Loucy (cell line): ENCODE measurements at regions not wholly inside any gene's neighbourhood (a gene's known extent, or its start where the extent isn't known, plus 50 kb on each side); places are given as distances from the start of the nearest gene placed in this dataset.

Experiments
- H2AFZ ChIP-seq: fragments of 200-600 bp; sonication (generic); 2 replicates; pipeline ENCODE4 v1.6.0; 2016; ENCODE audit warnings: antibody characterized with exemption, mild to moderate bottlenecking, low read length, moderate library complexity
- H3F3A ChIP-seq: fragments of 200-600 bp; 2 replicates; pipeline ENCODE4 v1.6.0; 2016; ENCODE audit warnings: antibody characterized with exemption, low read depth, mild to moderate bottlenecking
- H3K27me3 ChIP-seq: fragments of 200-600 bp; sonication (generic); 2 replicates; pipeline ENCODE4 v1.6.1; 2014; ENCODE audit warnings: low read length, mild to moderate bottlenecking; ENCODE audit not compliant: insufficient read depth, poor library complexity, severe bottlenecking
- H3K36me3 ChIP-seq: fragments of 200-600 bp; sonication (generic); 2 replicates; pipeline ENCODE4 v1.6.1; 2016; ENCODE audit warnings: low read length; ENCODE audit not compliant: insufficient read depth
- H3K4me1 ChIP-seq: fragments of 200-600 bp; sonication (generic); 2 replicates; pipeline ENCODE4 v1.5.1; 2014; ENCODE audit warnings: low read length, mild to moderate bottlenecking; ENCODE audit not compliant: insufficient read depth, poor library complexity, severe bottlenecking
- H3K4me2 ChIP-seq: fragments of 200-600 bp; sonication (generic); 2 replicates; pipeline ENCODE4 v1.6.0; 2014; ENCODE audit warnings: antibody characterized with exemption, low read length, low read depth, mild to moderate bottlenecking; ENCODE audit not compliant: poor library complexity, severe bottlenecking
- H3K4me3 ChIP-seq: fragments of 200-600 bp; sonication (generic); 2 replicates; pipeline ENCODE4 v1.5.1; 2014; ENCODE audit warnings: low read length, mild to moderate bottlenecking, mixed read lengths; ENCODE audit not compliant: poor library complexity, severe bottlenecking
- H3K79me2 ChIP-seq: fragments of 200-600 bp; sonication (generic); 2 replicates; pipeline ENCODE4 v1.6.1; 2014; ENCODE audit warnings: low read length; ENCODE audit not compliant: insufficient read depth
- H3K9ac ChIP-seq: fragments of 200-600 bp; sonication (generic); 2 replicates; pipeline ENCODE4 v1.6.0; 2014; ENCODE audit warnings: mild to moderate bottlenecking, low read depth, low read length, moderate library complexity; ENCODE audit not compliant: poor library complexity, severe bottlenecking
- H3K9me2 ChIP-seq: fragments of 200-600 bp; sonication (generic); replicated peaks from 2 replicates; pipeline ENCODE4 v1.6.1; 2016; ENCODE audit warnings: low read depth, low read length, mixed read lengths
- H3K9me3 ChIP-seq: fragments of 200-600 bp; sonication (generic); 2 replicates; pipeline ENCODE4 v1.6.1; 2014; ENCODE audit warnings: mild to moderate bottlenecking, antibody characterized with exemption, low read length, low read depth; ENCODE audit not compliant: insufficient read depth
- H4K20me1 ChIP-seq: fragments of 200-600 bp; sonication (generic); 2 replicates; pipeline ENCODE4 v1.6.0; 2014; ENCODE audit warnings: antibody characterized with exemption, low read length, mild to moderate bottlenecking; ENCODE audit not compliant: insufficient read depth, poor library complexity, severe bottlenecking
- CTCF ChIP-seq: fragments of 200-600 bp; sonication (generic); conservative IDR thresholded peaks from 2 replicates; pipeline ENCODE4 v1.5.1; 2014; ENCODE audit warnings: mild to moderate bottlenecking, antibody characterized with exemption, low read length
- EZH2phosphoT487 ChIP-seq: fragments of 200-600 bp; IDR thresholded peaks from 2 replicates; pipeline ENCODE4 v1.6.1; 2018; ENCODE audit warnings: antibody characterized with exemption, mild to moderate bottlenecking, moderate library complexity, borderline replicate concordance

- H3K4me2 ChIP-seq: no peak overlapping the region
- no peaks in the 10 kb centered on the region for H3K9me2 ChIP-seq
- no peak overlapping the region for H2AFZ ChIP-seq
- H3K9ac ChIP-seq: no peak overlapping the region
- TF ChIP-seq CTCF (no peak), EZH2phosphoT487 (no peak)
- H4K20me1 ChIP-seq: no peaks in the 10 kb centered on the region
- no peaks in the 10 kb centered on the region for H3F3A ChIP-seq
- H3K9me3 ChIP-seq: no peaks in the 10 kb centered on the region
- no peaks in the 10 kb centered on the region for H3K4me1 ChIP-seq
- no peak overlapping the region for H3K4me3 ChIP-seq
- H3K27me3 ChIP-seq: no peaks in the 10 kb centered on the region
- no peaks in the 10 kb centered on the region for H3K36me3 ChIP-seq
- H3K79me2 ChIP-seq: no peaks in the 10 kb centered on the region
Measured at GRCh38 chr3:143190101-143190500, 70.5 kb downstream of the CHST2 start.

- Histone ChIP-seq H3K9me2 (no peaks in the 10 kb centered on the region), H3K27me3 (no peaks in the 10 kb centered on the region), H3K9me3 (no peaks in the 10 kb centered on the region), H3K36me3 (no peaks in the 10 kb centered on the region), H3K4me2 (no peak overlapping the region), H2AFZ (no peak overlapping the region), H3K4me1 (no peaks in the 10 kb centered on the region), H4K20me1 (no peaks in the 10 kb centered on the region), H3K9ac (no peak overlapping the region), H3F3A (no peaks in the 10 kb centered on the region), H3K79me2 (no peaks in the 10 kb centered on the region), H3K4me3 (no peak overlapping the region)
- TF ChIP-seq EZH2phosphoT487 (no peak), CTCF (no peak)
Measured at GRCh38 chr3:143192193-143192592, 72.6 kb downstream of the CHST2 start.

- H3K4me2 ChIP-seq: no peak overlapping the region
- no peak overlapping the region for H2AFZ ChIP-seq
Measured at GRCh38 chr3:143200001-143200924, 80.7 kb downstream of the CHST2 start.

More at GRCh38 chr3:143200001-143200924, 80.7 kb downstream of the CHST2 start:
- Histone ChIP-seq H4K20me1 (no peaks in the 10 kb centered on the region), H3K9ac (no peak overlapping the region), H3K27me3 (no peaks in the 10 kb centered on the region), H3K79me2 (no peaks in the 10 kb centered on the region), H3F3A (no peaks in the 10 kb centered on the region), H3K4me3 (no peak overlapping the region), H3K9me3 (no peaks in the 10 kb centered on the region), H3K36me3 (no peaks in the 10 kb centered on the region), H3K9me2 (no peaks in the 10 kb centered on the region), H3K4me1 (no peaks in the 10 kb centered on the region)
- TF ChIP-seq EZH2phosphoT487 (no peak), CTCF (no peak)
